Psoas muscle (tissue), 7 donors: ENCODE measurements at regions not wholly inside any gene's neighbourhood (a gene's known extent, or its start where the extent isn't known, plus 50 kb on each side); places are given as distances from the start of the nearest gene placed in this dataset.
"Not testable (repeated sequence)": the region's sequence is repeated elsewhere in the genome, so short reads cannot be mapped to it uniquely, and the experiment has no call there.

Source experiments
- ATAC-seq, 4 donors: fragments of 200-7000 bp; cut with Tn5 transposase; one replicate each; pipeline ENCODE4 v1.9.1; 2020; ENCODE audit warnings: moderate library complexity in 3 of 4, mild to moderate bottlenecking in 2 of 4
- DNase-seq, 2 donors: peaks; one replicate each; pipeline ENCODE4 v3.0.0-alpha.2; 2020
- H3K27ac ChIP-seq: fragments of 200-600 bp; one replicate; pipeline ENCODE4 v1.8.0; 2022
- H3K27me3 ChIP-seq, 3 donors: fragments of 200-600 bp in 1 of 3; one replicate each; pipeline versions ENCODE4 v1.6.1 to v1.8.0; 2013 to 2022; ENCODE audit warnings: low read length in 2 of 3, mild to moderate bottlenecking in 2 of 3, moderate library complexity in 1 of 3; ENCODE audit not compliant: insufficient read depth in 3 of 3
- H3K36me3 ChIP-seq, 2 donors: fragments of 200-600 bp in 1 of 2; one replicate each; pipeline versions ENCODE4 v1.6.1 to v1.8.0; 2013 to 2022; ENCODE audit warnings: low read depth in 1 of 2, mild to moderate bottlenecking in 1 of 2, moderate library complexity in 1 of 2; ENCODE audit not compliant: insufficient read depth in 1 of 2
- H3K4me1 ChIP-seq: fragments of 200-600 bp; one replicate; pipeline ENCODE4 v1.8.0; 2022
- H3K4me3 ChIP-seq: fragments of 200-600 bp; one replicate; pipeline ENCODE4 v1.8.0; 2022; ENCODE audit warnings: mild to moderate bottlenecking
- H3K9me3 ChIP-seq: fragments of 200-600 bp; one replicate; pipeline ENCODE4 v1.8.0; 2022
- CTCF ChIP-seq: fragments of 200-600 bp; IDR thresholded peaks from one replicate; pipeline ENCODE4 v1.8.0; 2022; ENCODE audit warnings: antibody characterized with exemption
- WGBS, 3 donors: extraction: QIAGEN DNeasy Blood & Tissue Kit; methylation state at CpG; one replicate each; pipeline versions ENCODE4 v1.1.6 to v1.1.7; 2013; 5-methylcytosine and 5-hydroxymethylcytosine counted together
- intact Hi-C, 2 donors: fragments of 100-400 bp; cut with DNase I; formaldehyde crosslinking; loops; one replicate each; pipeline versions ENCODE4 v1.11.0 to v1.14.2; 2022
- donor health status: healthy with polysubstance abuse.
- donor health status: DM: no; HTN: no; CAD: no; lungs with moderate emphysema.
- donor health status: Bipolar disorder and iron deficiency.
- donor health status: healthy.
- donor health status: DM: yes; HTN: yes; CAD: no.
- donor health status: DM: no; HTN: no; CAD: no.
- donor health status: DM: yes; HTN: yes; CAD: no.

DNA sequence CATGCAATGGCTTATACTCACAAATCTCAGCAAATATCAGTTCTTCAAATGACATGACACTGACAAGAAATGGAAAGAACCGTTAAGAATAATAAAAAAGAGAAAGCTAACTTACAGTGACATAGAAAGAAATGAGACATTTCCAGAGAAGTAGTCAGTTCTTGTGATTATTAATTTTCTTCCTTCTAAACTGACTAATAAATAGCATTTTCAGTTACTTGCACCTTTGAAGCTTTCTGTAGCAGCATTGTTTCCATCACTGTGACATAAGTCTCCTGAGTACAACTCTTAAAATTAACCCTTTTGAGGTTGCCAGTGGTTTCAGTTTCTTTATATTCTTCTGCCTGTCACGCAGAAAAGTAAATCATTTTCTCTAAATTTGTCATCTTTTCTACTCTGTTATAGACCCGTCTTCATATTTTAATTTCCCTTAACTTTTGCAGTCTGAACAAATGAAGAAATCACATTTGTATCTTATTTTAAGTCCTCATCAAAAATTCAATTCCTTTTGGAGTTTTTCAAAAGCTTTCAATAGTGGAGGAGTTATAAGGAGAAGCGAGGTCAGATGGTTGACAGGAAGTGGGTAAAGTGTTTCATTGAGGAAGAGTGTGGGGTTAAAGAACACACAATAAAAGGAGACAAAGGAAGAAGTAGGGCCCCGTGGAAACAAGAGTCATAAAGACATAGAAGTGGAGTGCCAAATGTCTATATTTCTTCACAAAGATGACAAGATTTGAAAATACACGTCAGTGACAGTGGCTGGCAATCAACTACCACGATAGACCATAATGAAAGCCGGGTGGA lies 57.9 kb upstream of the S1PR1 start:
- 64 to 67% (median 65%) methylated on average over 8 of the region's 8 CpGs for WGBS, 3 donors
- no peak for ATAC-seq
- Histone ChIP-seq H3K27me3 (no peaks in the 10 kb centered on the region), H3K36me3 (no peaks in the 10 kb centered on the region), H3K4me1 (no peaks in the 10 kb centered on the region), H3K4me3 (no peak overlapping the region), H3K9me3 (no peaks in the 10 kb centered on the region), H3K27ac (no peak overlapping the region)
- intact Hi-C loops = no loop called here
- DNase-seq = no peak
- TF ChIP-seq CTCF = no peak

DNA sequence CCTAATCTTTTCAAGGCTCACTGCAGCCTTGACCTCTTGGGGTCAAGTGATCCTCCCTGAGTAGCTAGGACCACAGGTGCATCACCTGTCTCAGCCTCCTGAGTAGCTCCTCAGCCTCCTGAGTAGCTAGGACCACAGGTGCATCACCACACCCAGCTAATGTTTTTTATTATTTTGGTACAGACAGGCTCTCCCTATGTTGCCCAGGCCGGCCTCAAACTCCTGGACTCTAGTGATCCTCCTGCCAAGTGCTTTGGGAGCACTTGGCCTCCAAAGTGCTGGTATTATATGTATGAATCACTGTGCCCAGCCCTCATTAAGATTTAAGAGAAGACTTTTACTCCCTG lies 58.5 kb upstream of the S1PR1 start:
- WGBS, 3 donors = 86 to 94% (median 87%) methylated on average over 1 of the region's 1 CpG
- Histone ChIP-seq H3K9me3 (no peaks in the 10 kb centered on the region), H3K36me3 (no peaks in the 10 kb centered on the region), H3K4me3 (no peak overlapping the region), H3K27ac (no peak overlapping the region), H3K27me3 (no peaks in the 10 kb centered on the region), H3K4me1 (no peaks in the 10 kb centered on the region)
- intact Hi-C loops = no loop called here
- TF ChIP-seq CTCF = no peak
- DNase-seq = no peak
- no peak for ATAC-seq

DNA sequence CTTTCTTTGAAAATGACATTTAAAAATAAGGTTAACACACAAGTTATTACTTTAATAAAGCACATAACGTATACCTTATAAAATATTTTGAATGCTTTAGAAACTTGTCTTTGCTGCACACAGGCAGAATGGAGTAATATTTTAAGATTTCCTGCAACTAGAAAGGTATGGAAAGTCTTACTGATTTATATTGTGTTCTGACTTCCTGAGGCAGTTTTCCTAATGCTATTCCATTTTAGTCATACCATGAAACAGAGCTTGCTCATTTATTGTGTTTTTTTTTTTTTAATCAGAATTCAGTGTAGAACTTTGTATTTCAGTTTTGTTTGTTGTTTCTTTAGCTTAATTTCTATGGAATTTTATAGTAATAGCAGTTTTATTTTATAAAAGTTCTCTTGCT lies 60.9 kb upstream of the S1PR1 start:
- no peak overlapping the region for H3K4me3 ChIP-seq
- H3K27ac ChIP-seq = no peak overlapping the region
- TF ChIP-seq CTCF = no peak
- no peaks in the 10 kb centered on the region for H3K27me3 ChIP-seq
- WGBS, 3 donors = 58 to 73% (median 69%) methylated on average over 1 of the region's 1 CpG
- ATAC-seq (no peak), DNase-seq (no peak)
- H3K36me3 ChIP-seq = no peaks in the 10 kb centered on the region
- intact Hi-C loops = no loop called here
- H3K9me3 ChIP-seq = no peaks in the 10 kb centered on the region
- H3K4me1 ChIP-seq = no peaks in the 10 kb centered on the region

DNA sequence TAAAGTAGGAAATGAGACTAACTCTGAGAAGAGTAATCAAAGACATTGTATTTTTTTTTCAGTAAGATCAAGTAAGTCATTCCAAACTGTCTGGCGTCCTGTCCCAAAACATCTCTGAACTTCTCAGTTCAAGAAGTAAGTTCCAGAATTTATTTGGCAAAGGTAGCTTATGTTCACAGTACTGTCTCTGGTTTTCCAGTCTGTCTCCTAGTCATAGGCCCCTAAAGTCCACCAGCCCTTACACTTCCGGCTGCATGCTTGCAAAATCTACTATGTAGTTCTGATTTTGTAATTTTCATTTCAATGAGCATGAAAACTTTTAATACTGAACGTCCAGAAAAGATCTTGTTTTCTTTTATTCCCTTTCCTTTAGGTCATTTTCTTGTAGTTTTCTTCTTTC lies 61.4 kb upstream of the S1PR1 start:
- Histone ChIP-seq H3K4me3 (no peak overlapping the region), H3K36me3 (no peaks in the 10 kb centered on the region), H3K4me1 (no peaks in the 10 kb centered on the region), H3K27me3 (no peaks in the 10 kb centered on the region), H3K9me3 (no peaks in the 10 kb centered on the region), H3K27ac (no peak overlapping the region)
- DNase-seq (no peak), ATAC-seq (no peak)
- intact Hi-C loops = no loop called here
- TF ChIP-seq CTCF = no peak
- 28 to 43% (median 29%) methylated on average over 3 of the region's 3 CpGs for WGBS, 3 donors

DNA sequence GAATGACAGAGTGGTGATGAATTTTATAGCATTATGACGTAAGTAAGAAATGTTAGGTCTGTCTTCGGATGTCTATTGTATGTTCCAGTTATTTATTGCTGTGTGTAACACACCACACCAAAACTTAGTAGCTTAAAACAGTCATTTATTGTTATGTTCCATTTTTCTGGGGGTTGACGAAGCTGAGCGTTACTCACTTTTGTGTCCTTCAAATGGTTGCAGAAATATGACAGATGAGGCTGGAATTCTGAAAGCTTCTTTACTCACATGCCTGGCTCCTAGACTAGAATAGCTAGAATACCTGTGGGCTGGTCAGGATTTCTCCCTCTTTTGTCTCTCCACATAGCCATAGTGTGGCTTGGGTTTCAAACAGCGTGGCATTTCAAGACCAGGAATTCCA lies 62.1 kb upstream of the S1PR1 start:
- WGBS, 3 donors = 88 to 90% (median 88%) methylated on average over 5 of the region's 5 CpGs

DNA sequence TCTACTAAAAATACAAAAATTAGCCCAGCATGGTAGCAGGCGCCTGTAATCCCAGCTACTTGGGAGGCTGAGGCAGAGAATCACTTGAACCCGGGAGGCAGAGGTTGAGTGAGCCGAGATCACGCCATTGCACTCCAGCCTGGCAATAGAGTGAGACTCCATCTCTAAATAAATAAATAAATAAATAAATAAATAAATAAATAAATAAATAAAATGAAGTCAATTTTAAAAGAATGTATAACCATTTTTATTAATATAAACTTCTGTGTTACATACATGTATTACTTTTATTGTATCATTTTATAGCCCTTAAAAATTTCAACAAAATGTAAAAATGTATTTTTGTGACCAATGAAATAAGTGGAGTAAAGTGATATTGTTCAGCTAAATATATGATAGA lies 62.5 kb upstream of the S1PR1 start:
- DNase-seq, H3K36me3 ChIP-seq, H3K27me3 ChIP-seq, intact Hi-C loops, H3K4me3 ChIP-seq, H3K27ac ChIP-seq, ATAC-seq, H3K9me3 ChIP-seq, H3K4me1 ChIP-seq: not testable (repeated sequence)
- 97 to 98% (median 98%) methylated on average over 4 of the region's 4 CpGs for WGBS, 3 donors

More for the DNA sequence above, 62.1 kb upstream of the S1PR1 start:
- H3K9me3 ChIP-seq = no peaks in the 10 kb centered on the region
- no peak for TF ChIP-seq CTCF
- H3K27me3 ChIP-seq = no peaks in the 10 kb centered on the region
- H3K4me1 ChIP-seq = no peaks in the 10 kb centered on the region
- ATAC-seq = no peak
- DNase-seq = no peak
- no peak overlapping the region for H3K27ac ChIP-seq
- H3K4me3 ChIP-seq = no peak overlapping the region
- H3K36me3 ChIP-seq = no peaks in the 10 kb centered on the region
- intact Hi-C loops = no loop called here
